Caco-2 (cell line): ENCODE measurements at regions not wholly inside any gene's neighbourhood (a gene's known extent, or its start where the extent isn't known, plus 50 kb on each side); places are given as distances from the start of the nearest gene placed in this dataset.

ENCODE experiments used
- BruUV-seq: library from RNA; stranded (reverse); fragments of 400-500 nt; replicated peaks from 2 replicates; lab custom pipeline; 2021; lab: Mats Ljungman, UMichigan
- CTCF ChIA-PET: fragments of 300-600 bp; sonication (Branson Sonifier 250); formaldehyde crosslinking; loops from one replicate; lab custom pipeline; 2022; ENCODE audit warnings: antibody characterized with exemption; lab: Charles Lee
- POLR2A ChIA-PET: fragments of 300-600 bp; sonication (Branson Sonifier 250); formaldehyde crosslinking; loops from one replicate; lab custom pipeline; 2022; ENCODE audit warnings: antibody characterized with exemption; lab: Charles Lee
- DNase-seq, 2 experiments: peaks; one replicate each; pipeline versions ENCODE4 v3.0.0 to v3.0.0-alpha.2; 2020 to 2022
- H3K27me3 ChIP-seq: replicated peaks from 2 replicates; pipeline ENCODE4 v1.6.0; 2011; ENCODE audit warnings: low read length; ENCODE audit not compliant: control insufficient read depth, insufficient read depth
- H3K36me3 ChIP-seq: 2 replicates; pipeline ENCODE4 v1.5.1; 2011; ENCODE audit warnings: low read length; ENCODE audit not compliant: control insufficient read depth, insufficient read depth
- H3K4me1 ChIP-seq: fragments of 250-450 bp; sonication (Bioruptor Pico); 2 replicates; pipeline ENCODE4 v1.5.1; 2020; ENCODE audit warnings: mild to moderate bottlenecking
- H3K4me3 ChIP-seq: 2 replicates; pipeline ENCODE4 v1.5.1; 2011; ENCODE audit warnings: low read depth, mild to moderate bottlenecking, control low read depth, low read length
- H3K9me3 ChIP-seq: fragments of 250-450 bp; sonication (Bioruptor Pico); 2 replicates; pipeline ENCODE4 v1.5.1; 2020; ENCODE audit warnings: mild to moderate bottlenecking, moderate library complexity
- H3K27ac Mint-ChIP-seq: one replicate; pipeline ENCODE4 v1.8.0; 2022; ENCODE audit warnings: mixed read lengths; ENCODE audit not compliant: unreplicated experiment
- H3K27me3 Mint-ChIP-seq: one replicate; pipeline ENCODE4 v1.8.0; 2022; ENCODE audit warnings: mixed read lengths; ENCODE audit not compliant: insufficient read depth, unreplicated experiment
- H3K36me3 Mint-ChIP-seq: one replicate; pipeline ENCODE4 v1.8.0; 2022; ENCODE audit warnings: mild to moderate bottlenecking, mixed read lengths; ENCODE audit not compliant: insufficient read depth, unreplicated experiment
- H3K4me1 Mint-ChIP-seq: one replicate; pipeline ENCODE4 v1.8.0; 2022; ENCODE audit warnings: low read depth, mixed read lengths; ENCODE audit not compliant: unreplicated experiment
- H3K4me3 Mint-ChIP-seq: one replicate; pipeline ENCODE4 v1.8.0; 2022; ENCODE audit warnings: mild to moderate bottlenecking, moderate library complexity, mixed read lengths; ENCODE audit not compliant: unreplicated experiment
- H3K9me3 Mint-ChIP-seq: one replicate; pipeline ENCODE4 v1.8.0; 2022; ENCODE audit warnings: mixed read lengths; ENCODE audit not compliant: unreplicated experiment
- CTCF ChIP-seq, 2 experiments: fragments of 200-600 bp in 1 of 2; IDR thresholded peaks; 1 replicate in 1 of 2; 2 replicates in 1 of 2; pipeline versions ENCODE4 v1.5.1 to v1.8.0; 2011 to 2022; ENCODE audit warnings: antibody characterized with exemption in 1 of 2, control low read depth in 1 of 2, inconsistent platforms in 1 of 2, low read depth in 1 of 2, low read length in 1 of 2, mild to moderate bottlenecking in 1 of 2, moderate library complexity in 1 of 2; ENCODE audit not compliant: insufficient read depth in 1 of 2, severe bottlenecking in 1 of 2, unreplicated experiment in 1 of 2
- intact Hi-C: fragments of 100-400 bp; cut with micrococcal nuclease; formaldehyde crosslinking; loops from one replicate; pipeline ENCODE4 v1.10.0; 2022; ENCODE audit not compliant: unreplicated experiment

- POLR2A ChIA-PET: no interaction called here
- Histone ChIP-seq H3K36me3 (no peaks in the 10 kb centered on the region), H3K4me3 (no peak overlapping the region), H3K4me1 (peaks cover 6% of the 10 kb centered on the region; the same call in 1 of the 2 replicates), H3K9me3 (no peaks in the 10 kb centered on the region), H3K27me3 (no peaks in the 10 kb centered on the region)
- intact Hi-C loops: no loop called here
- no peak for DNase-seq
- BruUV-seq: no TSS peak
- H3K9me3 Mint-ChIP-seq: peaks cover 13% of the 10 kb centered on the region
- no peak overlapping the region for H3K4me3 Mint-ChIP-seq
- no peak overlapping the region for H3K27ac Mint-ChIP-seq
- CTCF ChIA-PET: no interaction called here
- no peaks in the 10 kb centered on the region for H3K36me3 Mint-ChIP-seq
- no peaks in the 10 kb centered on the region for H3K27me3 Mint-ChIP-seq
- no peak for TF ChIP-seq CTCF (IDR thresholded peaks at IDR 0.05; ENCODE audit: insufficient read depth in 1 of 2, low read depth in 1 of 2, low read length in 1 of 2, severe bottlenecking in 1 of 2, unreplicated experiment in 1 of 2)
- H3K4me1 Mint-ChIP-seq: peaks cover 8% of the 10 kb centered on the region
Measured at GRCh38 chr2:186980787-186981550, 132.0 kb upstream of the ZSWIM2 start.

GRCh38 chr2:186980117-186980442, 131.1 kb upstream of the ZSWIM2 start:
- H3K9me3 ChIP-seq: no peaks in the 10 kb centered on the region
- H3K36me3 Mint-ChIP-seq: no peaks in the 10 kb centered on the region
- H3K27me3 ChIP-seq: no peaks in the 10 kb centered on the region
- CTCF ChIA-PET: no interaction called here
- DNase-seq: no peak
- H3K27me3 Mint-ChIP-seq: no peaks in the 10 kb centered on the region
- no peaks in the 10 kb centered on the region for H3K36me3 ChIP-seq
- H3K4me1 Mint-ChIP-seq: peaks cover 8% of the 10 kb centered on the region
- peaks cover 9% of the 10 kb centered on the region for H3K9me3 Mint-ChIP-seq
- TF ChIP-seq CTCF (IDR thresholded peaks at IDR 0.05; ENCODE audit: insufficient read depth in 1 of 2, low read depth in 1 of 2, low read length in 1 of 2, severe bottlenecking in 1 of 2, unreplicated experiment in 1 of 2): no peak
- intact Hi-C loops: no loop called here
- H3K4me3 Mint-ChIP-seq: no peak overlapping the region
- H3K4me1 ChIP-seq: peaks cover 7% of the 10 kb centered on the region; the same call in 1 of the 2 replicates
- no peak overlapping the region for H3K4me3 ChIP-seq
- POLR2A ChIA-PET: no interaction called here
- no peak overlapping the region for H3K27ac Mint-ChIP-seq
- no TSS peak for BruUV-seq

GRCh38 chr2:186979439-186980116, 130.6 kb upstream of the ZSWIM2 start:
- Histone ChIP-seq H3K4me3 (no peak overlapping the region), H3K4me1 (peaks cover 7% of the 10 kb centered on the region; the same call in 1 of the 2 replicates), H3K36me3 (no peaks in the 10 kb centered on the region), H3K9me3 (no peaks in the 10 kb centered on the region), H3K27me3 (no peaks in the 10 kb centered on the region)
- BruUV-seq: no TSS peak
- Mint-ChIP-seq H3K27me3 (no peaks in the 10 kb centered on the region), H3K36me3 (no peaks in the 10 kb centered on the region), H3K27ac (no peak overlapping the region), H3K4me1 (peaks cover 8% of the 10 kb centered on the region), H3K4me3 (no peak overlapping the region), H3K9me3 (peaks cover 4% of the 10 kb centered on the region)
- DNase-seq: no peak
- no peak for TF ChIP-seq CTCF (IDR thresholded peaks at IDR 0.05; ENCODE audit: insufficient read depth in 1 of 2, low read depth in 1 of 2, low read length in 1 of 2, severe bottlenecking in 1 of 2, unreplicated experiment in 1 of 2)
- ChIA-PET POLR2A (no interaction called here), CTCF (no interaction called here)
- intact Hi-C loops: no loop called here
